GM12872 (cell line): ENCODE measurements at regions not wholly inside any gene's neighbourhood (a gene's known extent, or its start where the extent isn't known, plus 50 kb on each side); places are given as distances from the start of the nearest gene placed in this dataset.

Experiments used
- TF ChIP-seq, protein P1 (sequence below): IDR thresholded peaks from 3 replicates; pipeline ENCODE4 v1.5.1; 2011; ENCODE audit warnings: low read depth, mild to moderate bottlenecking, low read length, moderate library complexity; ENCODE audit not compliant: insufficient read depth

DNA sequence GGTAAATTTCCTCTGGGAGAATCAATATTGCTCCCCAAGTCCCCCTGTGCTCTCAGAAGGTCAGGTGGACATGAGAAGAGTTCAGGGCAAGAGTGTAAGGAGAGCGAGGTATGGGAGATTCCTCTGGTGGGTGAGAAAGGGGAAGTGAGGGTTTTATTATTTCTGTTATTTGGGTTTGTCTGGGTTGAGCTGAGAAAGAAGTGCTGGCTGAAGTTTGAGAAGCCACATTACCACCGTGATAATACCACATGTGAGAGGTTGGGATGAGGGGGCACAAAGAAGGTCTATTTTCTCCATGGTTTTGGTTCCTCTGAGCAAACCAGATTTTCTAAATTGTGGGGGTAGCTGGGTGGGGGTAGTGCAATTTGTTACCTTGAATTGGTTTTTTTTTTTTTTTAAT, 350.4 kb downstream of the OSTF1 start:
- TF ChIP-seq, protein P1, sequence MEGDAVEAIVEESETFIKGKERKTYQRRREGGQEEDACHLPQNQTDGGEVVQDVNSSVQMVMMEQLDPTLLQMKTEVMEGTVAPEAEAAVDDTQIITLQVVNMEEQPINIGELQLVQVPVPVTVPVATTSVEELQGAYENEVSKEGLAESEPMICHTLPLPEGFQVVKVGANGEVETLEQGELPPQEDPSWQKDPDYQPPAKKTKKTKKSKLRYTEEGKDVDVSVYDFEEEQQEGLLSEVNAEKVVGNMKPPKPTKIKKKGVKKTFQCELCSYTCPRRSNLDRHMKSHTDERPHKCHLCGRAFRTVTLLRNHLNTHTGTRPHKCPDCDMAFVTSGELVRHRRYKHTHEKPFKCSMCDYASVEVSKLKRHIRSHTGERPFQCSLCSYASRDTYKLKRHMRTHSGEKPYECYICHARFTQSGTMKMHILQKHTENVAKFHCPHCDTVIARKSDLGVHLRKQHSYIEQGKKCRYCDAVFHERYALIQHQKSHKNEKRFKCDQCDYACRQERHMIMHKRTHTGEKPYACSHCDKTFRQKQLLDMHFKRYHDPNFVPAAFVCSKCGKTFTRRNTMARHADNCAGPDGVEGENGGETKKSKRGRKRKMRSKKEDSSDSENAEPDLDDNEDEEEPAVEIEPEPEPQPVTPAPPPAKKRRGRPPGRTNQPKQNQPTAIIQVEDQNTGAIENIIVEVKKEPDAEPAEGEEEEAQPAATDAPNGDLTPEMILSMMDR, result no peak

GRCh38 chr9:75440914-75441313, 352.6 kb downstream of the OSTF1 start:
- TF ChIP-seq, protein P1, result no peak

DNA sequence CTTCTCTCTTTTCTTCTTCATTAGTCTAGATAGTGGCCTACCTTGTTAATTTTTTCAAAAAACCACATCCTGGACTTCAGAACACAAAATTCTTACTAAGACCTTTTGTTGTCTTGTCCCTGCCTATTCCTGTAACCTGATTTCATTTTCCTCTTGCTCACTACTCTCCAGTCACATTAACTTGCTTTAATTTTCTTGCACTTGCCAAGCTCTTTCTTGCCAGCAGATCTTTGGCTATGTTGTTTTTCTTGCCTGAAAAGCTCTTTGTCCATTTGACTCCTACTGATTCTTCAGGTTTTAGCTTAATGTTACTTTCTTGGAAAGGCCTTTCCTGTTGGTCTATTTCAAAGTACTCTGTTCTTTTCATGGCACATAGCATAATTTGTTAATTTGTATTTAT, 356.8 kb downstream of the OSTF1 start:
- TF ChIP-seq, protein P1, result no peak

- TF ChIP-seq, protein P1, result no peak
Observed at GRCh38 chr9:75447281-75447680, 359.0 kb downstream of the OSTF1 start.

DNA sequence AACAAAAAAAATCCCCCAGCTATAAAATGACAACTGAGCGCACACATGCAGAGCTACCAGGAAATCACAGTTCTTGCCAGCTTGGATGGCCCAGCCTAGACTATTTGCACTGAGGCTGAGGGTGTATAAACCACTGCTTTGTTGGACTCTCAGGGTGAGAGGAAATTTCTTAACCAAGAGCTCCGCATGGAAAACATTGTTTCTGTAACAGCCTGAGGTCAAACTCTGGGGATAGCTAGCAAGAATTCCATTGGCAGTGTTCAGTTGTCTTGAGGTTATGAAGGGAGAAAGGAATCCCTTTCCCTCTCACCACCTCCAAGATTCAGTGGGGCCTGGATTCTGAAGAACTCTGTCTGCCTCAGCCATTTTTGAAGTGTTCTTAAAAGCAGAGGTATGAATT, 360.0 kb downstream of the OSTF1 start:
- TF ChIP-seq, protein P1, result no peak

GRCh38 chr9:75448955-75449354, 360.6 kb downstream of the OSTF1 start:
- TF ChIP-seq, protein P1, result no peak

GRCh38 chr9:75451045-75451444, 362.7 kb downstream of the OSTF1 start:
- TF ChIP-seq, protein P1, result no peak

DNA sequence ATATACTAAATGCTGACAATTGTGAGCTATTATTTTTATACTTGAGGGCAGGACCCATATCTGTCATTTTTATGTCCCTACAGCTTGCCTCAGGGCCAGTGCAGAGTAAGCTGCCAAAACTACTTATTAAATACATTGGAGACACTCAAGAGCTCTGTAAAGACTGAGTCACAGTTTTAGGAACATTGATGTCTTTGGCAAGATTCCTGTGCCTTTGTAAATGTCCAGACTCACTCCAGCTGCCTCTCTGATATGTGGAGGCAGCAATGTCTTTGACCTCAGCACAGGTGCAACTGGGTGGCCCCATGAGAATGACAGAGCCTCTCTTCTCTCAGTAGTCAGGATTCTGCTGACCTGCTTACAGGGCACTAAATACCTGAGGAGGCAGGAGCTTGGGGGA, 363.2 kb downstream of the OSTF1 start:
- TF ChIP-seq, protein P1, result no peak
